DMS153 (cell line): ENCODE measurements at regions not wholly inside any gene's neighbourhood (a gene's known extent, or its start where the extent isn't known, plus 50 kb on each side); places are given as distances from the start of the nearest gene placed in this dataset.
"Not testable (repeated sequence)": the region's sequence is repeated elsewhere in the genome, so short reads cannot be mapped to it uniquely, and the experiment has no call there.

Experiments used
- DNase-seq: peaks from one replicate; lab custom pipeline; 2025; lab: John Stamatoyannopoulos, UW

DNA sequence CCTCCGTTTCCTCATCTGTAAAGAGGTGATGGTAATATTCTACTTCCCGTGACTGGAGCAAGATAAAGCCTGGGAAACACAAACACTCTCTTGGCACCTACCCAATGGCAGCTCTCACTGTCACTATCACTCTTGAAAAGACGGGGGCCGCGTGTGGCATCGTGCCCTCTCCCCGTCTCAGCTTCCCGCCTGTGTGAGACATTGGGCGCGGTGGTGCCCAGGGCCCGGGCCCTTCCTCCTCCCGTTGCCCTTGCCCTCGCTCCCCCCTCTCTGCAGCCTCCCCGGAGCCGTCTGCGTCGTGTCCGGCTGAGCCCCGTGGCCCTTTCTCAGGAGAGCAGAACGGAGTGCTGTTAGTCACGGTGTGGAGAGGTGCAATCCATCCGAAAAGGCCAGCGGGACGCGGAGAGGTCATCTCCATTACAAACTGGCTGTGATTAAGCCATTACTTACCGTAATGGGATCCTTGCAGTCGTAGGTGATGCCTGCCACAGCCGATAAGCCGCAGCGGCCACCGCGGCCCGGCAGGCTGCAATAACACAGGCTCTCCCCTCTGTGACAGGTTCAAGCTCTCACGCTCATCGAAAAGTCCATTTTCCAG lies 156.4 kb upstream of the ZC3H12A start:
- peak; percentile 34 for DNase-seq

DNA sequence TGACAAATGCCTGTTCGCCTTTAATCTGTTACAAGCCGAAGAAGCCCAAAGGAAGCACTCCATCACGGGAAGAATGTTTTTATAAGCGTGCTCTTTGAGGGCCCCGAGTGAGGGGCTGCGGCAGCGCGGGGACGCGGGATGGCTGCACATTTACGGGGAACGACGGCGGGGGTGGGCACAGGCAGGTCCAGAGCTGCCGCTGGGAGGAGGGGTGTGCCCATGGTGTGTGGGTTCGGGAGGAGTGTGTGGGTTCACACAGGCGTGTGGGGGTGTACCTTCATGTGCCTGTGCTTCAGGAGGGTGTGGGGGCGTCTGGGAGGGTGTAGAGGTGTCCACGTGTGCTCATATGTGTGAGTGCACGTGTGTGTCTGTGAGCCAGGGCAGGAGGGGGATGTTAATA lies 155.9 kb upstream of the ZC3H12A start:
- no peak for DNase-seq

DNA sequence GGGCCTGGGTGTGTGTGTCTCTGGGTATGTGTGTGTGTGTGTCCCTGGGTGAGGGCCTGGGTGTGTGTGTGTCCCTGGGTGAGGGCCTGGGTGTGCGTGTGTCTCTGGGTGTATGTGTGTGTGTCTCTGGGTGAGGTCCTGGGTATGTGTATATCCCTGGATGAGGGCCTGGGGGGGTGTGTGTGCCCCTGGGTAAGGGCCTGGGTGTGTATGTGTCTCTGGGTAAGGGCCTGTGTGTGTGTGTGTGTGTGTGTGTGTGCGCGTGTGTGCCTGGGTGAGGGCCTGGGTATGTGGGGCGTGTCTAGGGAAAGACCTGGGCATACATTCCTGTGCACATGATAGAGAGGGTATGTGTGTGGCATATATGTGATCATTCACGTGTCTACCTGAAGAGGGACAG lies 155.1 kb upstream of the ZC3H12A start:
- DNase-seq: no peak

DNA sequence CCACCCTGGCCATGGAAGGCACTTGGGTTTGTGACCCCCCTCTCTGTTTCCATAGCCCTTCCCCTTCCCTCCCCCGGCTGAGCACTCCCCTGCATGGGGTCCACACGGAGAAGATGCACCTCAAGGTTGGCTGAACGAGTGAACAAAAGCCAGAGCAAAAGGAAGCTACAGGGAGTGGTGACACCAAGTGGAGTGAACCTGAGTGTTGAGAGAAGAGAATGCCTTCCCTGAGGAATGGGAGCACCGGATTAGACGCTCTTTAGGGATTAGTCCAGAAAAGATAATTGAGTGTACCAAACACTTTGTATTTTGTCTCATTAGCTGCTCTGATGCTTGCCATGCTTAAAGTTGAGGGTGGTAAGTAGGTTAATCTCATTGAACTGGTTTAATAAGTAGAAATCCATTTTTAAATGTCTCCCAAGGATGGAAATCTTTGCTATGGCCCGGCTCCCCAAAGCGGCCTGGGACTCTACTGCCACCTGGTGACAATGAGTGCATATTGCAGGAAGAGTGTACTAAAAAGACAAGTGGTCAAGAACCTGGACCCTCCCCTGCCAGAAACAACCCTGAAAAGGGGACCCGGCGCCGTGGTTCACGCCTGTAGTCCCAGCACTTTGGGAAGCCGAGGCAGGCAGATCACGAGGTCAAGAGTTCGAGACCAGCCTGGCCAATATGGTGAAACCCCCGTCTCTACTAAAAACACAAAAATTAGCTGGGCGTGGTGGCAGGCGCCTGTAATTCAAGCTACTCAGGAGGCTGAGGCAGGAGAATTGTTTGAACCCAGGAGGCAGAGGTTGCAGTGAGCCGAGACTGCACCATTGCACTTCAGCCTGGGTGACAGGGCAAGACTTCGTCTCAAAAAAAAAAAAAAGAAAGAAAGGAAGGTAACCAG lies 150.6 kb upstream of the ZC3H12A start:
- DNase-seq: no peak

DNA sequence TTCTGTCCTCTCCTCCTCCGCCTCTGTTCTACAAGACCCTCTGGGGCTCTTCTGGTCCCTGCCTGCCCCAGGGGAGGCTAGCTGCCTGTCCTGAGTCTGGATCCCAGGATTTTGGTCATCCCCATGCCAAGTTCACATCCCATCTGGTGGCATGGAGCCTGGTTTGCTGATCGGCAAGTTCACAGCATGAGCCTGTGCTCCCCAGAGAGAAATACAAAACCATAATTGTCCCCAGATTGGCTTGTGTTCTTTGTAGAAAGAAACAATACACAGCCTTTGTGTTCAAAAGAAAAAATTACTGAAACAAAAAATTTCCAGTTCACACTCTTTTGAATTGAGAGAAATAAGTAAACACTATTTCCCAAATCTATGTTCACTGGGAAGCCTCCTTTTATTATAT lies 149.4 kb upstream of the ZC3H12A start:
- no peak for DNase-seq

DNA sequence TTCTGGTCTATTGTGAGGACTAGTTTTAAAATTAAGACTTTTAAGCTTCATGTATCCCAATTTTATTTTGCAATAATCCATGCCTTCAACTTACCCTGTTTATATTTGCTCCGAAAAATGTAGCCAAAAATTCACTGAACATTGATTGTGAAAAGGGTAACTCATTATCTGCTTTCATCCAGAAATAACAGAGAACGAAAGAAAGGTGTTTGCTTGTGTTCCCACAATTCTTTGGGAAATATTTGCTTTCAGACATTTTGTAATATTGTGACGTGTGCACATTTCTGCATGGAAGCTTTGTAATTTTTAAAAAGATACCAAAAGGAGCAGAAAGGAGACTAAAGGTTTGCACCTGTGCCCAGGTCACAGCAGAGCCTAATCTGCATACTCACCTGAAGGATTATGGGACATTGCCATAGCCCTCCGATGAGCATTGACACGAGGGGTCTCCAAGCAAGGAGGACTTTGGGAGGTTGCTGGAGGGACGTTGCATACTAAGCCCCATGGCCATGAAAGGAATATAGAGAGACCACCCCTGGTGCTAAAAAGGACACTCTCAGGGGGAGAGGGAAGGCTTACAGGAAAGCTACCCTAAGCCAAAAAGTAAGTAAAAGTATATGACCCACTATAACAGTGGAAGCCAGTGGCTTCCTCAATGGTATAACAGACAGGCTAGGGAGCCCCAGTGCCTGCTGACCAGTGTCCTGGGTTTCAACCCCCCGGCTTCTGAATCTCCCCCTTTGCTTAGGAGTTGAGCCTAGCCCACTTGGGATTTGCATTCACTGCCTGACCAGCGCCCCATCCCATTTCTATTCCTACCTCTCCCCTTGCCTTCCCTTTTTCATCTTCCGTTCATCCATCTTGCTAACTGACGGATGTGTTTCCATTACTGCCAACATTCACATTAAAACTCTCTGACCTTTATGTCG lies 148.6 kb upstream of the ZC3H12A start:
- no peak for DNase-seq

DNA sequence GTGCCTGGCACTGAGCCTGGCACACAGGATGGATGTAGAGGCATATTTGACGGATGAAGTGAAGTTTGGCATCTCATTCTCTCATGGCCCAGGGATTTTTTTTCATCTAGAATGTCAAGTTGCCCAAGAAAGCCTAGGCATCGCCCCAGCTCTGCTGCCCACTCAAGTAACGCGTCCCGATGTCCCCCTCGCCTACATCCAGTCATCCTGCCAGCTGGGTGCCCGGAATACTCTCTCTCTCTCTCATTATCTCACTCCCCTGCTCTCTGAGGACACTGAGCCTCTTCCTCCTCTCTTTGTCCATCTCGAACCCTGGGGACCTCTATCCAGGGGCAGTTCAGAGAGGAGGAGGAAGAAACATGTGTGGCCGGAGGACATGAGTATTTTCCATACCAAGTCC lies 142.3 kb upstream of the ZC3H12A start:
- no peak for DNase-seq

DNA sequence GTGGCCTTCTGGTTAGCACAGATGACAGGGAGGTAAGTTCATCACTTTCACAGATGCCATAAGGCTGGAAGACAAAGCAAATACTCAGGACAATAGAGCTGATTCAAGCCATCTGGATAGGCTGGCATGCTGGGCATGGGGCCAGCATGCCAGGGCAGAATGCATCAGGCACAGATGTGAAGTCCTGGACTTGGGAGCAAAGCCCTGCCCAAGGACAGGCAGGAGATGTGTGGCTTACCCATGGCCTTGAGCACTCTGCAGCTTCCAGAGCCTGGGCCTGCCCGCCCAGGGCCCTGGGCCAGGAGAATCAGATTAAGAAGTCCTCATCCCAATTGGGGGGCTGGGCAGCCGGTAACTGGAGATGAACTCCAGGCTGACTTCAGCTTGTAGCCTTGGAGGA lies 135.7 kb upstream of the ZC3H12A start:
- peak; percentile 84 for DNase-seq

DNA sequence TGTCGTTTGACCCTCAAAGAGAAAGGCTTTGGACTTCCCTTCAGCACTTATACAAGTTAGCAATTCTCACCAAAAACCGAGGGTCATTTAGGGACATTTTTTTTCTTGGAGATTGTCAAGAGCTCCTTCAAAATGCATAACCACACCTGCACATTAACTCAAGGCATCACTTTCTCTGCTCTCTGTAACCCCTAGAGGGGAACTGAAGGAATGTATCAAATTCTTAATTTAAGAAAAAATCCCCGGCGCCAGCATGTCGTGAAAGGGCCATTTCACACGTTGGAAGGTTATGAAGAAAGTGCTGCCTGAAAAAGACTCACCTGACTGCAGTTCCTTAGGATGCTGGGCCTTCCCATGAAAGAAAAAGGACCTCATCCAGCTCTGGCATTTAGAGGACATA lies 131.6 kb upstream of the ZC3H12A start:
- DNase-seq: no peak

DNA sequence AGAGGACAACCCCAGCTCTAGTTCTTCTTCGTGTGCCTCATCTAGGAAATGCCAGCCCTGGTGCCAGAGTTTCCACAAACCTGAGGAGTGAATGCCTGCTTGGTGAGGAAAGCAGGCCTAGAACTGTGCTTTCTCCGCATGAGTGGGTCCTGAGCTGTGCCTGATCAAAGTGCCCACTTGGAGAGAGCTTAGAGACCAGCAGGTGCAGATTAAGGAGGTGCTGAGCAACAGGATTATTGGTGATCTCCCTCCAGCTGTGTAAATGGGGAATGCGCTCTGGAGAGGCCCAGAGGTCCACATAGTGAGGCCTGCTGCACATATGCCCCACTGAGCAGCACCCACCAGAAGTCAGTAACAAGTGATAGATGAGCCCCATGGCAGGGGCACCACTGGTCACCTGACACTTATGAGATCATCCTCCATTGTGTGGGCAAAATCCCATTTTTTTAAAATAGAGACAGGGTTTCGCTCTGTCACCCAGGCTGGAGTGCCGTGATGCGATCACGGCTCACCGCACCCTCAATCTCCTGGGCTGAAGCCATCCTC lies 127.2 kb upstream of the ZC3H12A start:
- DNase-seq: no peak

DNA sequence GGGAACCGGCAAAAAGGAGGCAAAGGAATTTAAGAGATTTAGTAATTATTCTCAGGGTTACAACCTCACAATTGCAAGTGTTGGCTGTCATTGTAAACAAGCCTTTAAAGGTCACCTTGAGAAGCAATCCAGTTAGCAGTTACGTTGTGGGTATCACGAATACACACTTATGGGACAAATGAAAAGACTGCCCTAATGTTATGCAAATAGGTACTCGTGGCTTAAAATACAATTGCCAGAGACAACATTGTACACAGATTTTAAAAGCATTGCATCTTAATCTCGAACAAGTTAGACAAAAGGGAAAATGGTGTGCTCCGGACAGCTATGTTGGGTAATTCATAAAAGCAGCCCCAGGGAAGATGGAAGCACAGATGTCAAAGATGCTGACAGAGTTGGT lies 120.5 kb upstream of the ZC3H12A start:
- no peak for DNase-seq

DNA sequence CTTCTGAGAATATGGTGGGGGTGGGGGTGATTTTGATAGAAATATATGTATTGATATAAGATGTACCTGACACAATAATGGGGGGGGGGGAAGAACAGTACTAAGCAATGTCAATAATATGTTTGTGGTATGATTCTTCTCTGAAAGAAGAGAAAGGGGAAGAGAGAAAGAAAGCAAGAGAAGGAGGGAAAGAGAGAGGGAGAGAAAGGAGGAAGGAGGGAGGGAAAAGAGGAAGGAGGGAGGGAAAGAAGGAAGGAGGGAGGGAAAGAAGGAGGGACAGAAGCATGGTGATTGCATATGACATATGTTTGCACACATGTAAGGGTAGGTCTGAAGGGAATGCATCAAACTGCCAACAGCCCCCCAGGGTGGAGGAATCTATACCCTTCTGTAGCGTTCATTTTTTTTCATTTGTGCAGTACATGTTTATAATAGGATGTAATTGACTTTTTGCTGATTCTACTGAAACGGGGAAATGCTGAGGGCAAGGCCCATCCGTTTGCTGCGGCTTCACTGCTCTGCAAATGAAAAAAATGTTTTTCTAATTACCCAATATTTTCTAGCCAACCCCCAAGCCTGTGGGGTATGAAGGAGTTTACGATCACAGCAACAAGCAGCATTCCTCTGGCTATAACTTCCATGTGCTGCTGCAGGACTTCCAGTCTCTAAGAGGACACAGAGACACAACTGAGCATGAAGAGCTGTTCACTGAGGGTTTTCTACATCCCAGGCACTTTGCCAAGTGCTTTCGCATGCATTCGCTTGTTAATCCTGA lies 119.3 kb upstream of the ZC3H12A start:
- DNase-seq: no peak

DNA sequence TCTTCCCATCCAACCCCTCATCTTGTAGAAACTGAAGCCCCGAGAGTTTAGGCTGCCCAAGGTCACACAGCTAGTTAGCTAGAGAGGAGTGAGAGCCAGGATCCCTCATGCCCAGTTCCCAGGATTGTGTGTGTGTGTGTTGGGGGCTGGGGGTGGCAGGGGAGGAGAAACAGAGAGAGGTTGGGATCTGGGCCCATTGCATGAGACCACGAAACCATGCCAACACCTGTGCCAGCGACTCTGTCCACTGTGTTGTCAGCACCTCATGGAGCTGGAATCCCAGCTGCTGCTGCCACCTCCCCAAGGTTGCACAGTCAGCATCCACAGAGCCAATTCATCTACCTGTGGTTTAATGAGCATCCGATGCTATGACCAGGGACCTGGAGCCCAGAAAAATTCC lies 115.4 kb upstream of the ZC3H12A start:
- no peak for DNase-seq

DNA sequence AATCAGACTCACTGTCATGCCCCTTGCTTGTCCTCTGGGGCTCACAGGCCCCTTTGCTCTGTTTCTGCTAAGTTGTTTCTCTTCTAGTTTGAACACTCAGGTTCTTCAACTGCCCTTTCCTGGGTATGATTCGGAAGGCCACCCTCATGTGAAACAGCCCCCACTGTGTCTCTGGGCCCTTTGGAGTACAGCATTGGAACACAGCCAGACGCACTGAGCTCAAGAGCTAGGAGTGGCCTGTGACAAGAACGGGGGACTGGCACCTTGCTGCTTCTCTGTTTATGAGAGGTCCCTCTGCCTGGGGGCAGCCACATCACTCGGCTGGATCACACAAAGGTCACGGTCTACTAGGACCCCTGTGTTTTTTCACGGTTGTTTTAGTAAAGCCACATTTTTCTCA lies 114.4 kb upstream of the ZC3H12A start:
- no peak for DNase-seq

DNA sequence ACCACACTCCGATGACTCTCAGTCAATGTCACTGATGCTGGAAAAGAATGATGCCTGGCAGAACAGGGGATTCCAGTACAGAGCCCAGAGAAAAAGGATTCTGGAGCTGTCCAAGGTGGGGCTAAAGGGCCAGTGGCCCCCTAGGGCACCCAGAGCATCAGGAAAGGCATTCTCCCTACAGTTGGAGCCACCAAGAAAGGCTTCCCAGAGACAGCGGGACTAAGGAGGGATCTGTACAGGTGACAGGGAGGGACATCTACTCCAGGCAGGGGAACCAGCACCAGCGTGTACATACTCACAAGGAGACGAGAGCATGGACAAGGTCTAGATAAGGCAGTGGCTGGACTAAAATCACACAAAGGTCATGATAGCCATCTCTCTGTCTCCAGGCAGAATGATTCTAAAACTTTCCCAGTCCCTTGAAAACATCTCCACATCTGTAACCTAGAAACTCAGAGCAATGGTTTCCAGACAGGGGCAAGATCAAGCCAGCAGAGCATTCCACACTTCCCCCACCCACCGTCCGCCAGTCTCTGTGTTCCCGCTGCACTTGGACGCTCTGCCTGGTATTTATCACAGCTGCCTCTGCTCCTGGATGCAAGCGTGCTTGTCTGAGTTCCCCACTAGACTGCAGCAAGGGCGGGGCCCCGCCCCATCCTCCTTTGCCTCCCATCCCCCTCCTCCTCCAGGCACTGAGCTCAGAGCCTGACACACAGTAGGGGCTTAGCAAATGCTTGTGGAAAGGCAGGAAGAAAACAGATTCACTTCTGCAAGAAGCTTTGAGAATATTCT lies 111.6 kb upstream of the ZC3H12A start:
- DNase-seq: no peak

DNA sequence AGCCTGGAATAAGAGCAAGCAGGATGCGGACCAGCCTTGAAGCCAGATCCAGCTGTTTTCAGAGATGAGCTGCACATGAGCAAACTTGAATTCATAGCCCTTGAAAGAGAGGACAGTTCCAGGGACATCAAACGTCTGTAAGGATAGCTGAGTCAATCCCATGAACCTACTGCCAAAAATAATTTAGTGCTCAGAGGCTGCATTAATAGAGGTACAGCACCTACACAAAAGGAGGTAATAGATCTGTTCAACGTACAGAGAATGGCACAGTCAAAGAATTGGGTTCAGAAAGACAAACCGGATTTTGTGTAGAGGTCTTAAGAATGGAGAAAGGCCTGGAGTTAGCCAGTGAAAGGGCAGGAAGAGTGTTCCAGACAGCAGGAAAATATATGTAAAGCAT lies 110.8 kb upstream of the ZC3H12A start:
- DNase-seq: no peak

DNA sequence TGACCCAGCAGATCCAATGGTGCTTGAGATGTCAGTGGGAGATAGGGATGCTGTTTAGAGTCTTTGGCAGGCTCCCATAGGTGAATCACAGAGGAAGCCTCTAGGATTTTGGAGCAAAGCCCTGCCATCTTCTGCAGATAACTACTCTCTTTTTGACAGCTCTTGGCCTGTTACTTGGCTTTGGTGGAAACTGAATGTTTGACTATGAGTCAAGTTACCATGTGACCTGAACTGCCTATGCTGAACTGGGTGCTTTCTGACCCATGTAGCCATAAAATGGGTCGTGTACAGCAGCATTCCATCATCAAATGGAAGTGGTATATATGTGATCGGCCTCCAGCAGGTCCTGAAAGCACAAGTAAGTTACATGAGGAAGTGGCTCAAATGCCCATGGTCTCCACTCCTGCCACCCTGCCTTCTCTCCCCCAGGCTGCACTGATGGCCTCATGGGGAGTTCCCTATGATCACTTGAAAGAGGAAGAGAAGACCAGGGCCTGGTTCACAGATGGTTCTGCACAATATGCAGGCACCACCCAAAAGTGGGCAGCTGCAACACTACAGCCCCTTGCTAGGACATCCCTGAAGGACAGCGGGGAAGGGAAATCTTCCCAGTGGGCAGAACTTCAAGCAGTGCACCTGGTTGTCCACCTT lies 105.6 kb upstream of the ZC3H12A start:
- not testable (repeated sequence) for DNase-seq

DNA sequence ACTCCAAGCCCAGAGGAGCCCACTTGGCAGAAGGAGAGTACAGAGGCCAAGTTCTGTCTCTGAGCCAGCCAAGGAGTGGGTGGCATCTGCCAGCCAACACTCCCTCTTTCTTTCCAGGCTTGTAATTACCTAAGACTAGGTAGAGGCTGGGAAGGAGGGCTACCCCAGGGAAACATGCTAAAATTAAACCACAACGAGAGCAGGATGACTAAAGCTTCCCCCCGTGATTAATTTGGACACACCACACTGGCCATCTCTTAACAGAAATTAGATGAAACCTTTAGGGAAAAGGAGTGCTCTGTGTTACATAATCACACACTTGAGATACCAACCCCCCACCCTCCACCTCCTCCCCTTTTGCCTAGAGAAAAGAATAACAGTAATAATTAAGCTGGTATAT lies 102.1 kb upstream of the ZC3H12A start:
- no peak for DNase-seq

DNA sequence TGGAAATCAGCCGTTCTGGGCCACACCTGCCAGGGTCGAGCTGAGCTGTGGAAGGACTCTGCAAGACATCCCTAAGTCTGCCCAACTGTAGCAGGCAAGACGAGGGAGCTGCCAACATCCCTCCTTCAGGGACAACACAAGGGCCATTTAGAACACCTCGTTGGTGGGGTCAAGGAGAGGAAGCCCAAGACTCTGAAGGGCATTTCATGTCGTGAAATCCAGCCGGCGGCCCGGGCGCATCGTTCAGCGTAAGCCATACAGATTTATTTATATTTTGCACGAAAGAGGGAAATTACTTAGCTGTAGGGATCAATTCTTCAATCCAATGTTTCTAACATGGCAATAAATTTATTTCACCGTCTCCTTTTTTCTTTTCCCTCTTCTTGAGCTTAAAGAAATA lies 101.7 kb upstream of the ZC3H12A start:
- no peak for DNase-seq

DNA sequence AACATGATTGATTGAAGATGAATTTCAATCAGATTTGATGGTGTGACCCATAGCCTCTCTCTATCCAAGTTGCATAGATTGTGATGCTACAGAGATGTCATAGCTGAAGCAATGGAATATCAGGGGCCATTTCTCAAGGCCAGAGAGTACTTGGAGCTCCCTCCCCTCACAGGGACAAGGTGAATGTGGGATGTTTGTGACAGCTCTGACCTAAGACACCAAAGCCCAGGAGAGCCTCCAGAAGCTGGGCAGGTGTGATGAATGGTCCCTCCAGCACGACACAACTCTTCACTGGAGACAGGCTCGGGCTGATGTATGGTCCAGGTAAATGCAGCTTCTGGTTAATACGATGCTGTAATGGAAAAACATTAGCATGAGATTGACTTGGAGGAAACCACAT lies 101.0 kb upstream of the ZC3H12A start:
- DNase-seq: no peak
